GM18511 (cell line): ENCODE measurements at regions not wholly inside any gene's neighbourhood (a gene's known extent, or its start where the extent isn't known, plus 50 kb on each side); places are given as distances from the start of the nearest gene placed in this dataset.
A peak's percentile ranks its signal among the peaks of the same experiment; 100 is the strongest.
"Not testable (repeated sequence)": the region's sequence is repeated elsewhere in the genome, so short reads cannot be mapped to it uniquely, and the experiment has no call there.

Experiments
- ATAC-seq: cut with Tn5 transposase; IDR thresholded peaks from one replicate; pipeline ENCODE4 v1.9.1; 2021; ENCODE audit warnings: mild to moderate bottlenecking, moderate library complexity; ENCODE audit not compliant: unreplicated experiment

DNA sequence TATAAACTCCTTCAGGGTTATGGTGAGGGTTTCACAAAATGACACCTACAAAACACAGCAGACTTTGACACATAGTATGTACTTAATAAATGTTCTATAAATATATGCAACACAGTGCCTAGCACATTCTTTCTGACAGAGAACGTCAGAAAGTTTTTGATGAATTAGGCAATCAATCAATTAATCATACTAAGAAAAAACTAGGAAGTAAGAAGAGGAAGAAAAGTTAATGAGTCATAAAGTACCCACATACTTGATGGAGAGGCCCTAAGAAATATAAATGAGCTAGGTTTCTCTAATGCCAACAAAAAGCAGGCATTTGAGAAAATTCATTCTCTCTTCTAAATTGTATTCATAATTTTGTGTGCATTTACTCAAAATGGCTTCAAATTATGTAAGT lies 192.7 kb upstream of the VWC2 start:
- ATAC-seq, result no peak

DNA sequence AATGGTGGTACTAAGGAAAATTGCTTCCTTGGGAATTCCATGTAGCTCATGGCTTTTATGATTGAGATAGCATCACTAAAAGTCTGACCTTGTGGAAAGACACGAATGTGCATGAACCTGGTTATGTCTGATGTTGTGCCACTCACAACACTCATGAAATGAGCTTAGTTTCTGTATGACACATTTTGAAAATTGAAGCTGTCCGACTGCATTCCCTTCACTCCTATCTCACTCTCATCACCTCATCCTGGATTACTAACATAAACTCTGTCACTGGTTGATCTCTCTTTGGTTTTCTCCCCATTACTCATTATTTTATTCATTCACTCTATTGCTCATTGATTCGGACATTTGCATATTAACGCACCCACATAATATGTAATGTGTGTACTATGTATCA lies 190.0 kb upstream of the VWC2 start:
- ATAC-seq, result no peak

DNA sequence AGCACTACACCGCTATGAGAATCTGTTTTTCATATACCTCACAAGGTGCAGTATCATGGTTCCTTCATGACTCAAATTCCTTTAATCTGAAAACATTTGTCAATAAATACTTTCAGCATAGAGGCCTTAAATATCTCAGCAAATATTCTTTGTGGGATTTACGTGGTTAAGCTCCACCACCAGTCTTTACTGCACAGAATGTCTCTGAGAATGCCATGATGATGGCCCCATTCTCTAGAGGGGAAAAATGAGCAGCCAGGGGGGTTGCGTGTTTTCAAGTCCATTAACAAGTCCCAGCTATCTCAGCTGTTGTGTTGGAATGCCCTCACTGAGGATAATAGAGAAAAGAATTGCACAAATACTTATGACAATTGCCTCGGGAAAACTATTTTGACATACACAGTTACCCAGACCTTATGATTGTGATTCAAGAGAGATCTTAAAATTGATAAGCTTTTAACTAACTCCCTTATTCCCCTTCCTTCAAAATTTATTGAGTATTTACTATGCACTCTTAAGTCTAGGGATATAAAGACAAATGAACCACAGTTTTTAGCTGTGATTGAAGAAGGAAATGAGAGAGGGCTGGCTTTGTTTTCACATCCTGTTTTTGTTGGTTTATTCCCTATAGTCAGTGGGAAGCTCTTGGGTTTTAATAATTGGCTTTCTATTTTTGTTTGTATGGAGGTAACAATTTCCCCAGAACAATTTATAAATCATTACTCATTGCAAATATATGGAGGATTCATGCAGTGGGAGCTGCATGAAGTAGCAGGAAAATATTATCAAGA lies 176.5 kb upstream of the VWC2 start:
- no peak for ATAC-seq

DNA sequence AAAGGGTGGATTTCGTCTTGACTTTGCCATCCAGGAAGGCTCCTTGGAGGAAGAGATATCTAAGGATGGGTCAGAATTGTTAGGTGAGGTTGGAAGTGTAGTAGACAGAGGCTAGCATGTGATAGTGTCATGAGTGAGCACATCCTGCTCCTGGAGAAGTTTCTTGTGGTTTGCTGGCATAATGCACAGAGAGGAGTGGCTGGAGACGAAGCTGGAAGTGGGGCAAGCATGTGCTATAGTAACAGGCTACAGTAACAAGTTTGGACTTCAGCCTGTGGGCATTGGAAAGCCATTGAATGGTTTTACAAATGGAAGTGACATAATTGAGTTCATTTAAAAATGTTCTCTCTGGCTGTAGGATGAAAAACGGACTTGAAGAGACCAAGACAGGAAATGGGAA lies 175.6 kb upstream of the VWC2 start:
- no peak for ATAC-seq

DNA sequence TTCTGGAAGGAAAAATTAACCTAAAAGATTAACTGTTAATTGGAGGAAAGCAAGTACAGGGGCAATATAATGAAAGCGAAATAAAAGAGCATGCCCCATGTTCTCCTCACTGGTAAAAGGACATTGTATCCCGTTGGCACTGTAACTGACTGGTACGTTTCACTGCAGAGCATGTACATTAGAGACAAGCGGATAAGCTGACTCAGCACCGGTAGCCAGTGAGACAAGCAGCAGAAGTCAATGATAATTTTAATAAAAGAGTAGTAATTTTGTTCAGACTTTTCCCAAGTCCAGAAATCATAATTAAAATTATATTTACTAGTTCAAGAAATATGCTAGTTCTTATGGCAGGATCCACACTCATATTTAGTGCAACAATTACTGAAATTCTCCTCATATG lies 161.5 kb upstream of the VWC2 start:
- no peak for ATAC-seq

DNA sequence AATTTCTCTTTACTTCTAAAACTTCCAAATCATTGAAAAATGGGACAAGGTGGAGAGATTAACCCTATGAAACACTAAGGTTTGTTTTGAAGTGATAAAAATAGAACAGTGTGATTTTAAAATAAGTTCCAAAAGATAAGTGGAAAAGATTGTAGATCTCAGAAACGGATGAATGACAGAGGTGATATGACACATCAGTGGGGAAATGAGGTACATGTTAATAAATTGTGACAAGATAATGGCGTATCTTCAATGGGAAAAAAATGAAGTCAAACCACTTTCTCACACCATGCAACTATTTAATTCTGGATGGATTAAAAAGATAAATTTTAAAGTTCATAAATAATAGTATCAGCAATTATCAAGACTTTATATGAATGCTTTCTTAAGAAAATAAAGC lies 159.7 kb upstream of the VWC2 start:
- no peak for ATAC-seq

DNA sequence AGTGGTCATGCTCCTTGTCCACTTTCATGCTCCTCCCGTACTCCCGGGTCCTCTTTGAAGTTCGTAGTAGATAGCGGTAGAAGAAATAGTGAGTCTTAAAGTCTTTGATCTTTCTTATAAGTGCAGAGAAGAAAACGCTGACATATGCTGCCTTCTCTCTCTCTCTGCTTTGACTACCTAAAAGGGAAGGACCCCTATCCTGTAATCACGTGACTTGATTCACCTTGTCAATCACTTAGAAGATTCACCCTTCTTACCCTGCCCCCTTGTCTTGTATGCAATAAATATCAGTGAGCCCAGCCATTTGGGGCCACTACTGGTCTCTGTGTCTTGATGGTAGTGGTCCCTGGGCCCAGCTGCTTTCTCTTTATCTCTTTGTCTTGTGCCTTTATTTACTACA lies 158.5 kb upstream of the VWC2 start:
- not testable (repeated sequence) for ATAC-seq

GRCh38 chr7:49618028-49618427 lies 155.4 kb upstream of the VWC2 start:
- ATAC-seq, result no peak

GRCh38 chr7:49623943-49624342 lies 149.5 kb upstream of the VWC2 start:
- no peak for ATAC-seq

DNA sequence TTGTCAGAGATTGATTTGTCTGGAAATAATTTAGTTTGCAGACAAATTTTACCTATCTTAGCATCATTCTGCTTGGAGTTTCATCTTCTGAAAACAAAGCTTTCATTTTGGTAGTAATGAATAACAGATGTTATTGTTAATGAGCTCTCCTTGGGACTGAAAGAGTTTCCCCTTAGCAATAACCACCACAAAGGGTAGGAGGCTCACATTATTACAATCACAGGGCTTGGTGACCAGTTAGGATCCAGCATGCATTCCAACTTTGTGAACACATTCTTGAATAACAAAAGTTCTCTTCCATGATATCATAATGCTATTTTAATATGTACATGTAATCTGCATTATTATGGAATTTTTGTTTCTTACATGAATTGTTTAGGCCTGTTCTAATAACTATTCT lies 148.8 kb upstream of the VWC2 start:
- no peak for ATAC-seq

GRCh38 chr7:49630513-49630912 lies 142.9 kb upstream of the VWC2 start:
- ATAC-seq, result no peak

DNA sequence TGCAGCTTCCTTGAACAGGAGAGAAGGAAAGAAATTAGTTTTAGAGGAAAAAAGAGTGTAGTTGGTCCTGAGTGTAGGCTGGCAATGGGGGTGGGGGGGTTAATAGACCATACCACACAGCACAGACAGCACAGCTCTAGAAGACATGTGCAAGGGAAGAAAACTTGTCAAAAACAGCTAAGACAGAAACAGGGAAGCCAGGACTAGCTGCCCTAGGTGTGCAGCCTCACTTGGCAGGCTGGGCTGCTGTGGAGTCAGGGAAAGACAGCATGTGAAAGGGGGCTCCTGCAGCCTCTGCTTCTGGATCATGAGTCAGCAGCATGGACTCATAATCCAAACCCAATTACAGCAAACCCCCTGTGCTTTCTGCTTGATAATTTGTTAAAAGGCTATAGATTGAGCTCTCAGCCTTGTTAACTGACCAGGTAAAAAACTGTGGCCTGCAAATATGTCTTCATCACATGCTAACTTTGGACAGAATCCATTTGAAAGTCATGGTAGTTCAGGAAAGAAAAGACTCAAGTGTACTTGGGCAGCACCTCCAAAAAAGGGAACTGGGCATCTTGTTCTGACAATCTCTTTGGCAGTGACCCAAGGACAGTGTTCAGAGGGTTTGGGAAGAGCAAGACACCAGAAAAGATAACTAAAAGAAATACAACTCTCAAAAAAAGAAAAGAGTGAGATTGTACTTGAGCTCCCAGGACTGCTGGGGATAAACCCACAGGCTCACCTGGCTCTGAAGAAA lies 142.2 kb upstream of the VWC2 start:
- ATAC-seq, result peak; percentile 44

- ATAC-seq, result no peak
Measured at GRCh38 chr7:49631960-49632359, 141.5 kb upstream of the VWC2 start.

DNA sequence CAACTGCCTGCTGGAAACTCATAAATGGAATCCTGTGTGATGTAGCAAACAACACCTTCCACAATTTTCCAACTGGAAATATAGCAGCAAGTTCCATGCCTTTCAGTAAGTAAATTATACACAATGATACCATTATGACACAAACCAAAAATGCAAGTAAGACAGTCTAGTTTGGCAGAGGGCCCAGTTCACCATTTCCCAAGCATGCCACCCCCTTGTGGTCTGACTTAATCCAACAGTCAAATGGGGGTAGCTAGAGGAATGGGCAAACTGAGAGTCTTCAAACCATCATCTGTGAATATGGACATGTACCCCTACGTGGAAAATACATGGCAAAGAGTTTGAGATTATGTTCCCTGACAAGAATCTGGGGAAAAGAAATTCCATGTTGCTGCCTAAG lies 137.6 kb upstream of the VWC2 start:
- no peak for ATAC-seq

- no peak for ATAC-seq
Measured at GRCh38 chr7:49636400-49636799, 137.0 kb upstream of the VWC2 start.

DNA sequence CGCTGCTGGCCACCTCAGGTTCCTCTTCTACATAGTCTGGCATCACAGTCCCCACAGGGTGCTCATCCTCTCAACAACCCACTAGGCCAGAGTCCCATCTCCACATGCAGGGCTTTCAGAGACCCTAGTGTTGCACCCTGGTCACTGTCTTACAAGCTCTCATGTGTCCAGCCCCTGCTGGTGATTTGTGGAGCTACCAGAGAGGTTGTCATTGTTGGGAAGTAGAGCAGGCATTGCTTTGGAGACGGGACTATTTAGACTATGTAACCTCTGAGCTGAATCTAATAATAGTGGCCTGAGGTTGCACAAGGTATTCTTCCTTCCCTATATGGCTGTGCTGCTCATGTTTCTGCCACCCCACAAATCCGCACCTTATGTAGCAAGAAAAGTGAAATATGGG lies 135.3 kb upstream of the VWC2 start:
- no peak for ATAC-seq

- ATAC-seq, result no peak
Measured at GRCh38 chr7:49639068-49639593, 134.3 kb upstream of the VWC2 start.

GRCh38 chr7:49639808-49640207 lies 133.6 kb upstream of the VWC2 start:
- ATAC-seq, result no peak

DNA sequence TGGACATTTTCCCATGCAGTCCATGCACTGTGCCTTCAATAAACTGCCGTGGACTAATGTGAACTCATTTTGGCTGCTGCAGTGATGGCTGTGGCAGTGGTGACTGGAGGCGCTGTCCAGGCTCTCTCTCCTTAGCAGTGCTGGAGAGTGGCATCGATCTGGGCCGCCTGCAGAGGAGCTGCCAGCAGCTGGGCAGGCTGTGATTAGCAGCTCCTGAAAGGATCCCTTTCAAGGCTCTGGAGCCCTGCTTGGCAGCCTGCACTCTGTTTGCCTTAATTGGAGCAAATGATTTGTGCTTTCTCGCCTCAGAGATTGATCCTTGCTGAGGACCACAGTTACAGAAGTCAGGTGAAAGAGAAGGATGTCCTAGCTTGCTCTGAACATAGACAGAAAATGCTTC lies 130.1 kb upstream of the VWC2 start:
- no peak for ATAC-seq

DNA sequence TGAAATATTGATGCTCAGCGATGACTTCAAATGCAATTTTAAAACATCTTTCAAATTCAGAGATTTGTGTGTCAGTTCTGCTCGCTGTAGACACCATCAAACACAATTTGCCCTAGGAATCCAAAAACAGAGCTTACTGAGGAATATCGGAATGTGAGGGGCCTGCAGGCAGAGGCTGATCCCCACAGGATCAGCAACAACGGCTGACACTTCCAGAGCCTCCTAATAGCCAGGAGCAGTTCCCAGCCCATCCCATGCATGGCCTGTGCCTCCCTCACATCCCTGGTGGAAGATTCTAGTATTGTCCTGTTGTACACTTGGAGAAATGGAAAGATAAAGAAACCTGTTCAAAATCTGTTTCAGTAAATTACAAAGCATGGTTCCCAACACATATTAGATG lies 129.7 kb upstream of the VWC2 start:
- no peak for ATAC-seq

DNA sequence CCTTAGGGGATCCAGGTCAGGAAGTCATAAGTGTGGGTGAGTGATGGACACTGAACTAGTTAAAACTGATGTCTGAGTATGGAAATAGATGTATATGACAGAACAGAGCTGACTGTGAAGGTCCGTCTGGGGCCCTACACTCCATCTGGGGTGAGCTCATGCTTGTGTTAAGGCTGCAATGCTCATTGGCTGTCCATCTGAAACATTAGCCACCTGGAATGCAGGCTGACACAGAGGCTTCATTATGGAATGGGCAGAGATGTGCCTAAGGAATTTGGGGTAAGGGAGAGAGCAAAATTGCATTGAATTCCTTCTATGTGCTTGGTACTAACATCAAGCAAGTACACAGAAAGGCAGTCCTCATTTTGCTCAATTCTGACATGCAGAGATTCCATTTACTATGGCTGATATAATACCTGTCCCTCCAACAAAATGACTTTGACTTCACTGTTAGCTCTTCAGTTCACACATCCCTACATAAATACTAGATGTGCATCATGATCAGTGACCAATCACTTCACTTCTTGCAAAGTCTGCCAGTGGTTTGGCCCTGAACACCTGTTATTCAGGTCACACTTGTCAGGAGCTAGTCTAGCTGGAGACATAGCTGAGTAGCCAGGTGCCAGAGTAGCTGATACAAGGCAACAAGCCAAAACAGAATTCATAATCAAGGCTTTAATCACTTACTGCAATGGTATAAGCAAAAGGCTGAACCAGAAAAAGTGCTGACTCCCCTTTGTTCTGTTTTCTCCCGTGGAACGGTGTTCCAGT lies 128.9 kb upstream of the VWC2 start:
- ATAC-seq, result no peak

DNA sequence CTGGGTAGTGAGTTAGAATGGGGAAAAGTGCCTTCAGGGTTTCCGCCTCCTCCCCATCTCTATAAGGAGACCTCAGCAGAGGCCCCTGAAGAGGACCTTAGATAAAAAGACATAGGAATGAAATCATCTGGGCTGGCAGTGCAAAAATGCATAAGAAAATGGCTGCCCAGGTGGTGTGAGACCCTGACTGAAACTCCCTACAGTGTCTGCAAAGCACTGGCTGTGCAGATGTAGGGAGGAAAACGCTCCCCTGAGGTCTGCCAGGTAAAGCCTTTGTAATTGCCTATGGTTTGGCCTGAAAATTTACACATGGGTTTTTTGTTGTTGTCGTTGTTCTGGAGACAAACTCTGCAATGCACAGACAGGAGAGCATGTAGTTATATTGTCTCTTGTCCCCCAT lies 128.1 kb upstream of the VWC2 start:
- ATAC-seq, result no peak
